Gastrocnemius medialis (tissue), 4 donors: ENCODE measurements at regions not wholly inside any gene's neighbourhood (a gene's known extent, or its start where the extent isn't known, plus 50 kb on each side); places are given as distances from the start of the nearest gene placed in this dataset.

Experiments used
- CTCF ChIP-seq, 5 experiments: fragments of 450-650 bp in 3 of 5; fragments of 200-600 bp in 2 of 5; sonication (generic) in 2 of 5; IDR thresholded peaks in 4 of 5; conservative IDR thresholded peaks in 1 of 5; 1 replicate in 4 of 5; 2 replicates in 1 of 5; pipeline ENCODE4 v1.5.1; 2016 to 2019; ENCODE audit warnings: antibody characterized with exemption in 5 of 5, mild to moderate bottlenecking in 3 of 5, moderate library complexity in 3 of 5
- POLR2A ChIP-seq, 2 donors: fragments of 450-650 bp; IDR thresholded peaks; one replicate each; pipeline ENCODE4 v1.6.1; 2017; ENCODE audit warnings: antibody characterized with exemption in 2 of 2, mild to moderate bottlenecking in 2 of 2, moderate library complexity in 2 of 2

GRCh38 chr3:137110392-137110996, 152.7 kb downstream of the IL20RB start:
- TF ChIP-seq CTCF (IDR thresholded peaks at IDR 0.05 in 4 of 5, conservative IDR thresholded peaks at IDR 0.05 in 1 of 5) (peak in 3 of 5 experiments; percentile 25 to 48 (median 36)), POLR2A (IDR thresholded peaks at IDR 0.05) (no peak)
